B cell (primary cell): ENCODE measurements at regions not wholly inside any gene's neighbourhood (a gene's known extent, or its start where the extent isn't known, plus 50 kb on each side); places are given as distances from the start of the nearest gene placed in this dataset.

Experiments used
- ATAC-seq: fragments of 200-7000 bp; cut with Tn5 transposase; one replicate; pipeline ENCODE4 v1.10.0; 2021; ENCODE audit warnings: low read depth, mild to moderate bottlenecking, moderate number of reproducible peaks, moderate library complexity
- CTCF ChIA-PET: fragments of 350-600 bp; sonication (Branson Sonifier 250); formaldehyde crosslinking; loops from one replicate; lab custom pipeline; 2021; ENCODE audit warnings: antibody characterized with exemption, inconsistent platforms; lab: Charles Lee
- POLR2A ChIA-PET: fragments of 350-600 bp; sonication (Branson Sonifier 250); formaldehyde crosslinking; loops from one replicate; lab custom pipeline; 2021; ENCODE audit warnings: antibody characterized with exemption; lab: Charles Lee
- DNase-seq: peaks from one replicate; pipeline ENCODE4 v3.0.0; 2013
- H2AFZ ChIP-seq: 2 replicates; pipeline ENCODE4 v1.6.1; 2012; ENCODE audit warnings: mild to moderate bottlenecking, low read depth, low read length; ENCODE audit not compliant: insufficient read depth, poor library complexity, severe bottlenecking
- H3K27ac ChIP-seq, 2 donors: 1 replicate in 1 of 2; 2 replicates in 1 of 2; pipeline ENCODE4 v1.5.1; 2012 to 2013; ENCODE audit warnings: low read length in 2 of 2, mild to moderate bottlenecking in 2 of 2, moderate library complexity in 1 of 2
- H3K27me3 ChIP-seq, 4 experiments: fragments of 200-600 bp in 1 of 4; sonication (generic) in 1 of 4; replicated peaks in 1 of 4; 1 replicate in 2 of 4; 2 replicates in 2 of 4; pipeline versions ENCODE4 v1.6.1 to v1.7.0; 2013 to 2016; ENCODE audit warnings: low read length in 3 of 4, mild to moderate bottlenecking in 2 of 4, mixed read lengths in 1 of 4, moderate library complexity in 1 of 4; ENCODE audit not compliant: insufficient read depth in 4 of 4, control insufficient read depth in 3 of 4; ENCODE audit errors: control extremely low read depth in 1 of 4
- H3K36me3 ChIP-seq, 2 experiments: replicated peaks in 1 of 2; 1 replicate in 1 of 2; 2 replicates in 1 of 2; pipeline versions ENCODE4 v1.6.1 to v1.7.1; 2013; ENCODE audit warnings: low read length in 1 of 2; ENCODE audit not compliant: insufficient read depth in 2 of 2, control insufficient read depth in 1 of 2; ENCODE audit errors: control extremely low read depth in 1 of 2, extremely low read depth in 1 of 2
- H3K4me1 ChIP-seq, 2 donors: fragments of 200-600 bp in 1 of 2; sonication (generic) in 1 of 2; 1 replicate in 1 of 2; 2 replicates in 1 of 2; pipeline versions ENCODE4 v1.5.1 to v1.6.1; 2013 to 2017; ENCODE audit warnings: low read length in 2 of 2; ENCODE audit not compliant: control insufficient read depth in 2 of 2, insufficient read depth in 2 of 2
- H3K4me2 ChIP-seq: replicated peaks from 2 replicates; pipeline ENCODE3; 2012; ENCODE audit warnings: mild to moderate bottlenecking, low read depth, low read length; ENCODE audit not compliant: poor library complexity, severe bottlenecking
- H3K4me3 ChIP-seq, 5 experiments: fragments of 200-600 bp in 1 of 5; sonication (generic) in 1 of 5; 1 replicate in 3 of 5; 2 replicates in 2 of 5; pipeline versions ENCODE4 v1.5.1 to v1.7.0; 2011 to 2016; ENCODE audit warnings: low read length in 4 of 5, mild to moderate bottlenecking in 4 of 5, low read depth in 2 of 5, control low read depth in 1 of 5, moderate library complexity in 1 of 5; ENCODE audit not compliant: insufficient read depth in 1 of 5; ENCODE audit errors: control extremely low read depth in 1 of 5, extremely low read depth in 1 of 5
- H3K79me2 ChIP-seq: fragments of 200-600 bp; sonication (generic); one replicate; pipeline ENCODE4 v1.6.0; 2016; ENCODE audit warnings: low read length; ENCODE audit not compliant: control insufficient read depth, insufficient read depth
- H3K9ac ChIP-seq: fragments of 200-600 bp; sonication (generic); 2 replicates; pipeline ENCODE4 v1.6.1; 2017; ENCODE audit warnings: mild to moderate bottlenecking, low read length, moderate library complexity
- H3K9me3 ChIP-seq, 3 donors: one replicate each; pipeline versions ENCODE4 v1.6.1 to v1.7.1; 2013; ENCODE audit warnings: low read length in 2 of 3; ENCODE audit not compliant: control insufficient read depth in 2 of 3, insufficient read depth in 1 of 3; ENCODE audit errors: control extremely low read depth in 1 of 3
- H4K20me1 ChIP-seq: 2 replicates; pipeline ENCODE4 v1.6.0; 2012; ENCODE audit warnings: mild to moderate bottlenecking, low read length; ENCODE audit not compliant: insufficient read depth, control insufficient read depth, poor library complexity, severe bottlenecking
- H3K27ac Mint-ChIP-seq: one replicate; pipeline ENCODE4 v1.8.0; 2021; ENCODE audit warnings: mixed read lengths
- H3K27me3 Mint-ChIP-seq: one replicate; pipeline ENCODE4 v1.8.0; 2021; ENCODE audit warnings: mixed read lengths
- H3K4me1 Mint-ChIP-seq: one replicate; pipeline ENCODE4 v1.8.0; 2021; ENCODE audit warnings: mixed read lengths
- H3K4me3 Mint-ChIP-seq: one replicate; pipeline ENCODE4 v1.8.0; 2021; ENCODE audit warnings: mixed read lengths
- H3K9me3 Mint-ChIP-seq: one replicate; pipeline ENCODE4 v1.8.0; 2022; ENCODE audit warnings: mixed read lengths; ENCODE audit not compliant: insufficient read depth
- CTCF ChIP-seq: fragments of 200-600 bp; IDR thresholded peaks from one replicate; pipeline ENCODE4 v1.8.0; 2022; ENCODE audit warnings: antibody characterized with exemption, mild to moderate bottlenecking
- EZH2 ChIP-seq: IDR thresholded peaks from 2 replicates; pipeline ENCODE4 v1.6.1; 2012; ENCODE audit warnings: borderline replicate concordance, low read depth, mild to moderate bottlenecking, moderate library complexity, low read length; ENCODE audit not compliant: insufficient read depth, poor library complexity, severe bottlenecking
- WGBS: methylation state at CpG from one replicate; pipeline ENCODE4 v1.1.5; 2013; ENCODE audit warnings: missing lambda C conversion rate; ENCODE audit not compliant: insufficient coverage; 5-methylcytosine and 5-hydroxymethylcytosine counted together
- intact Hi-C: fragments of 100-400 bp; cut with micrococcal nuclease; formaldehyde crosslinking; loops from one replicate; pipeline ENCODE4 v1.10.0; 2022

- Histone ChIP-seq H3K27me3 (no peaks in the 10 kb centered on the region), H3K4me3 (no peak overlapping the region), H3K4me1 (no peaks in the 10 kb centered on the region), H3K9ac (no peak overlapping the region), H4K20me1 (no peaks in the 10 kb centered on the region), H3K79me2 (no peaks in the 10 kb centered on the region), H2AFZ (no peak overlapping the region), H3K9me3 (peaks cover 0 to 4% (median 0%) of the 10 kb centered on the region in 3 donors), H3K36me3 (no peaks in the 10 kb centered on the region), H3K27ac (no peak overlapping the region), H3K4me2 (no peak overlapping the region)
- Mint-ChIP-seq H3K27me3 (no peaks in the 10 kb centered on the region), H3K9me3 (peaks cover 4% of the 10 kb centered on the region), H3K4me3 (no peak overlapping the region), H3K27ac (no peak overlapping the region), H3K4me1 (no peaks in the 10 kb centered on the region)
- DNase-seq (no peak), ATAC-seq (no peak)
- no peak for TF ChIP-seq CTCF
- no peak for TF ChIP-seq EZH2
- ChIA-PET CTCF (no interaction called here), POLR2A (no interaction called here)
- intact Hi-C loops = no loop called here
- no CpG with 5 or more reads among the region's 1 CpG for WGBS
Observed at GRCh38 chr3:162329514-162329913, 832.9 kb downstream of the OTOL1 start.

- Histone ChIP-seq H3K27me3 (no peaks in the 10 kb centered on the region), H3K4me2 (no peak overlapping the region), H3K27ac (no peak overlapping the region), H3K4me3 (no peak overlapping the region), H3K36me3 (no peaks in the 10 kb centered on the region), H4K20me1 (no peaks in the 10 kb centered on the region), H2AFZ (no peak overlapping the region), H3K9ac (no peak overlapping the region), H3K4me1 (no peaks in the 10 kb centered on the region), H3K79me2 (no peaks in the 10 kb centered on the region), H3K9me3 (peaks cover 0 to 13% (median 0%) of the 10 kb centered on the region in 3 donors)
- Mint-ChIP-seq H3K27me3 (no peaks in the 10 kb centered on the region), H3K9me3 (peaks cover 4% of the 10 kb centered on the region), H3K4me1 (no peaks in the 10 kb centered on the region), H3K27ac (no peak overlapping the region), H3K4me3 (no peak overlapping the region)
- CTCF ChIA-PET = no interaction called here
- intact Hi-C loops = no loop called here
- no peak for TF ChIP-seq CTCF
- no peak for TF ChIP-seq EZH2
- no peak for DNase-seq
- ATAC-seq = no peak
- POLR2A ChIA-PET = no interaction called here
- no CpG with 5 or more reads among the region's 3 CpGs for WGBS
Observed at GRCh38 chr3:162332344-162332743, 835.7 kb downstream of the OTOL1 start.
